ENCODE measurements at regions not wholly inside any gene's neighbourhood (a gene's known extent, or its start where the extent isn't known, plus 50 kb on each side); places are given as distances from the start of the nearest gene placed in this dataset.
"Not testable (repeated sequence)": the region's sequence is repeated elsewhere in the genome, so short reads cannot be mapped to it uniquely, and the experiment has no call there.

GRCh38 chr5:103860327-103860726 lies 297.7 kb upstream of the NUDT12 start:
- no peak overlapping the region for H3K4me2 ChIP-seq (ENCODE audit: low read length)
- H3K27ac ChIP-seq (ENCODE audit: low read depth, low read length): no peak overlapping the region
- no TSS peak for BruUV-seq (replicated peaks)
- H3K79me2 ChIP-seq (ENCODE audit: insufficient read depth, low read length): no peaks in the 10 kb centered on the region
- ChIA-PET POLR2A (no interaction called here), RAD21 (ENCODE audit: low non-redundant PET in 1 of 2, low total read pairs in 2 of 2, uncharacterized antibody in 2 of 2, unreplicated experiment in 2 of 2) (no interaction called here), CTCF (interaction anchor here (1.3 to 1.7 kb wide), 2 partner anchors 30 to 52 kb away, joined by 4 to 5 read pairs; no protein-coding TSS in a partner anchor)
- no peaks in the 10 kb centered on the region for H3K9me3 ChIP-seq (ENCODE audit: control insufficient read depth in 1 of 2, insufficient read depth in 1 of 2, low read depth in 1 of 2, low read length in 2 of 2)
- H3K27me3 ChIP-seq (ENCODE audit: insufficient read depth, low read length): no peaks in the 10 kb centered on the region
- H3K4me3 ChIP-seq (replicated peaks in 1 of 2; ENCODE audit: low read depth in 1 of 2, low read length in 2 of 2): no peak overlapping the region
- H3K9ac ChIP-seq (ENCODE audit: low read length): no peak overlapping the region
- H3K9me2 ChIP-seq (ENCODE audit: insufficient read depth): no peaks in the 10 kb centered on the region
- H3K36me3 ChIP-seq (ENCODE audit: control insufficient read depth in 1 of 2, insufficient read depth in 2 of 2, low read length in 2 of 2): no peaks in the 10 kb centered on the region
- no peaks in the 10 kb centered on the region for H3K4me1 ChIP-seq (ENCODE audit: control insufficient read depth in 1 of 2, insufficient read depth in 2 of 2, low read length in 2 of 2)
- no peak overlapping the region for H2AFZ ChIP-seq (ENCODE audit: low read depth, low read length, poor library complexity, severe bottlenecking)
- intact Hi-C loops (cut with micrococcal nuclease): no loop called here
- H4K20me1 ChIP-seq (ENCODE audit: insufficient read depth): no peaks in the 10 kb centered on the region
- DNase-seq (ENCODE audit: low read depth, low spot score) (no peak), ATAC-seq (no peak)
- TF ChIP-seq EZH2phosphoT487 (IDR thresholded peaks at IDR 0.05; ENCODE audit: borderline replicate concordance) (no peak), ZFX (IDR thresholded peaks at IDR 0.05) (no peak), ZNF274 (IDR thresholded peaks at IDR 0.05; ENCODE audit: low read depth, low read length) (no peak), JUND (IDR thresholded peaks at IDR 0.05) (no peak), SP1 (IDR thresholded peaks at IDR 0.05; ENCODE audit: low read depth) (no peak), CBX3 (IDR thresholded peaks at IDR 0.05; ENCODE audit: low read depth) (no peak), ATF3 (IDR thresholded peaks at IDR 0.05) (no peak), SIN3A (IDR thresholded peaks at IDR 0.05; ENCODE audit: low read depth) (no peak), RAD21 (IDR thresholded peaks at IDR 0.05; ENCODE audit: low read depth) (no peak), FOSL1 (IDR thresholded peaks at IDR 0.05; ENCODE audit: low read depth) (no peak), CEBPB (IDR thresholded peaks at IDR 0.05; ENCODE audit: low read depth) (no peak)
- TF ChIP-seq, protein P1, sequence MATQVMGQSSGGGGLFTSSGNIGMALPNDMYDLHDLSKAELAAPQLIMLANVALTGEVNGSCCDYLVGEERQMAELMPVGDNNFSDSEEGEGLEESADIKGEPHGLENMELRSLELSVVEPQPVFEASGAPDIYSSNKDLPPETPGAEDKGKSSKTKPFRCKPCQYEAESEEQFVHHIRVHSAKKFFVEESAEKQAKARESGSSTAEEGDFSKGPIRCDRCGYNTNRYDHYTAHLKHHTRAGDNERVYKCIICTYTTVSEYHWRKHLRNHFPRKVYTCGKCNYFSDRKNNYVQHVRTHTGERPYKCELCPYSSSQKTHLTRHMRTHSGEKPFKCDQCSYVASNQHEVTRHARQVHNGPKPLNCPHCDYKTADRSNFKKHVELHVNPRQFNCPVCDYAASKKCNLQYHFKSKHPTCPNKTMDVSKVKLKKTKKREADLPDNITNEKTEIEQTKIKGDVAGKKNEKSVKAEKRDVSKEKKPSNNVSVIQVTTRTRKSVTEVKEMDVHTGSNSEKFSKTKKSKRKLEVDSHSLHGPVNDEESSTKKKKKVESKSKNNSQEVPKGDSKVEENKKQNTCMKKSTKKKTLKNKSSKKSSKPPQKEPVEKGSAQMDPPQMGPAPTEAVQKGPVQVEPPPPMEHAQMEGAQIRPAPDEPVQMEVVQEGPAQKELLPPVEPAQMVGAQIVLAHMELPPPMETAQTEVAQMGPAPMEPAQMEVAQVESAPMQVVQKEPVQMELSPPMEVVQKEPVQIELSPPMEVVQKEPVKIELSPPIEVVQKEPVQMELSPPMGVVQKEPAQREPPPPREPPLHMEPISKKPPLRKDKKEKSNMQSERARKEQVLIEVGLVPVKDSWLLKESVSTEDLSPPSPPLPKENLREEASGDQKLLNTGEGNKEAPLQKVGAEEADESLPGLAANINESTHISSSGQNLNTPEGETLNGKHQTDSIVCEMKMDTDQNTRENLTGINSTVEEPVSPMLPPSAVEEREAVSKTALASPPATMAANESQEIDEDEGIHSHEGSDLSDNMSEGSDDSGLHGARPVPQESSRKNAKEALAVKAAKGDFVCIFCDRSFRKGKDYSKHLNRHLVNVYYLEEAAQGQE (IDR thresholded peaks at IDR 0.05; ENCODE audit: low read depth): no peak
- TF ChIP-seq, protein P2, sequence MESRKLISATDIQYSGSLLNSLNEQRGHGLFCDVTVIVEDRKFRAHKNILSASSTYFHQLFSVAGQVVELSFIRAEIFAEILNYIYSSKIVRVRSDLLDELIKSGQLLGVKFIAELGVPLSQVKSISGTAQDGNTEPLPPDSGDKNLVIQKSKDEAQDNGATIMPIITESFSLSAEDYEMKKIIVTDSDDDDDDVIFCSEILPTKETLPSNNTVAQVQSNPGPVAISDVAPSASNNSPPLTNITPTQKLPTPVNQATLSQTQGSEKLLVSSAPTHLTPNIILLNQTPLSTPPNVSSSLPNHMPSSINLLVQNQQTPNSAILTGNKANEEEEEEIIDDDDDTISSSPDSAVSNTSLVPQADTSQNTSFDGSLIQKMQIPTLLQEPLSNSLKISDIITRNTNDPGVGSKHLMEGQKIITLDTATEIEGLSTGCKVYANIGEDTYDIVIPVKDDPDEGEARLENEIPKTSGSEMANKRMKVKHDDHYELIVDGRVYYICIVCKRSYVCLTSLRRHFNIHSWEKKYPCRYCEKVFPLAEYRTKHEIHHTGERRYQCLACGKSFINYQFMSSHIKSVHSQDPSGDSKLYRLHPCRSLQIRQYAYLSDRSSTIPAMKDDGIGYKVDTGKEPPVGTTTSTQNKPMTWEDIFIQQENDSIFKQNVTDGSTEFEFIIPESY (IDR thresholded peaks at IDR 0.05; ENCODE audit: extremely low read depth, insufficient replicate concordance, low read length): no peak

DNA sequence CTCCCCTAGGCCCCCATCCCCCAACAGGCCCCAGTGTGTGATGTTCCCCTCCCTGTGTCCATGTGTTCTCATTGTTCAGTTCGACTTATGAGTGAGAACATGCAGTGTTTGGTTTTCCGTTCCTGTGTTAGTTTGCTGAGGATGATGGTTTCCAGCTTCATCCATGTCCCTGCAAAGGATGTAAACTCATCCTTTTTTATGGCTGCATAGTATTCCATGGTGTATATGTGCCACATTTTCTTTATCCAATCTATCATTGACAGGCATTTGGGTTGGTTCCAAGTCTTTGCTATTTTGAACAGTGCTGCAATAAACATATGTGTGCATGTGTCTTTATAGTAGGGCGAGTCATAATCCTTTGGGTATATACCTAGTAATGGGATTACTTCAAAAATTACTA lies 295.8 kb upstream of the NUDT12 start:
- CTCF ChIA-PET: interaction anchor here (1.7 kb wide), 1 partner anchor 50 kb away, joined by 4 read pairs; no protein-coding TSS in a partner anchor
- BruUV-seq (replicated peaks); H4K20me1 ChIP-seq (ENCODE audit: insufficient read depth); H3K4me3 ChIP-seq (replicated peaks in 1 of 2; ENCODE audit: low read depth in 1 of 2, low read length in 2 of 2); H3K79me2 ChIP-seq (ENCODE audit: insufficient read depth, low read length); H3K9ac ChIP-seq (ENCODE audit: low read length); H3K27ac ChIP-seq (ENCODE audit: low read depth, low read length); RAD21 ChIA-PET (ENCODE audit: low non-redundant PET in 1 of 2, low total read pairs in 2 of 2, uncharacterized antibody in 2 of 2, unreplicated experiment in 2 of 2); ATAC-seq; H3K4me2 ChIP-seq (ENCODE audit: low read length); DNase-seq (ENCODE audit: low read depth, low spot score); H2AFZ ChIP-seq (ENCODE audit: low read depth, low read length, poor library complexity, severe bottlenecking); POLR2A ChIA-PET; H3K4me1 ChIP-seq (ENCODE audit: control insufficient read depth in 1 of 2, insufficient read depth in 2 of 2, low read length in 2 of 2); H3K9me2 ChIP-seq (ENCODE audit: insufficient read depth); H3K36me3 ChIP-seq (ENCODE audit: control insufficient read depth in 1 of 2, insufficient read depth in 2 of 2, low read length in 2 of 2); intact Hi-C loops (cut with micrococcal nuclease); H3K9me3 ChIP-seq (ENCODE audit: control insufficient read depth in 1 of 2, insufficient read depth in 1 of 2, low read depth in 1 of 2, low read length in 2 of 2); H3K27me3 ChIP-seq (ENCODE audit: insufficient read depth, low read length): not testable (repeated sequence)

Measured in HCT116 (cell line).